A549 (cell line): ENCODE measurements at regions not wholly inside any gene's neighbourhood (a gene's known extent, or its start where the extent isn't known, plus 50 kb on each side); places are given as distances from the start of the nearest gene placed in this dataset.

Experiments used
- ATAC-seq, 2 experiments: fragments of 200-7000 bp in 1 of 2; fragments of >200 bp in 1 of 2; cut with Nextera tagmentation in 1 of 2; cut with Tn5 transposase in 1 of 2; 3 replicates each; pipeline versions ENCODE4 v1.8.0 to v1.9.1; 2018 to 2020; ENCODE audit warnings: mild to moderate bottlenecking in 1 of 2, moderate library complexity in 1 of 2
- CTCF ChIA-PET: fragments of 300-600 bp; sonication (Branson Sonifier 250); formaldehyde crosslinking; extraction: SDS; loops from one replicate; lab custom pipeline; 2021; ENCODE audit warnings: antibody characterized with exemption, inconsistent platforms; lab: Yijun Ruan, JAX
- POLR2A ChIA-PET: fragments of 350-600 bp; formaldehyde crosslinking; extraction: SDS; loops from one replicate; lab custom pipeline; 2021; ENCODE audit warnings: antibody characterized with exemption, inconsistent platforms; lab: Yijun Ruan, JAX
- DNase-seq, 2 experiments: peaks; one replicate each; pipeline versions ENCODE4 v3.0.0 to v3.0.0-alpha.2; 2011 to 2016; ENCODE audit warnings: low read depth in 1 of 2, low spot score in 1 of 2
- FAIRE-seq: peaks from 2 replicates; lab custom pipeline; 2011; peaks lifted over from hg19 to GRCh38; lab: Jason Lieb, UNC
- H3K27ac ChIP-seq, 2 experiments: fragments of >200 bp; sonication (Bioruptor Twin); formaldehyde crosslinking; 3 replicates each; pipeline ENCODE4 v1.5.1; 2016 to 2017
- H3K4me1 ChIP-seq: fragments of >200 bp; sonication (Bioruptor Twin); formaldehyde crosslinking; 3 replicates; pipeline ENCODE4 v1.6.1; 2016
- H3K4me2 ChIP-seq: fragments of >200 bp; sonication (Bioruptor Twin); formaldehyde crosslinking; 3 replicates; pipeline ENCODE4 v1.6.1; 2016
- H3K4me3 ChIP-seq: fragments of >200 bp; sonication (Bioruptor Twin); formaldehyde crosslinking; 3 replicates; pipeline ENCODE4 v1.5.1; 2016
- H3K9me3 ChIP-seq: fragments of >200 bp; sonication (Bioruptor Twin); formaldehyde crosslinking; 3 replicates; pipeline ENCODE4 v1.6.1; 2016
- BCL3 ChIP-seq: fragments of >200 bp; sonication (Bioruptor Twin); formaldehyde crosslinking; IDR thresholded peaks from 3 replicates; pipeline ENCODE4 v1.6.1; 2016
- CBX8 ChIP-seq: fragments of 200-600 bp; sonication (generic); IDR thresholded peaks from 2 replicates; pipeline ENCODE4 v1.6.1; 2016
- CTCF ChIP-seq: fragments of >200 bp; sonication (Bioruptor Twin); formaldehyde crosslinking; IDR thresholded peaks from 3 replicates; pipeline ENCODE4 v1.5.1; 2016
- EHF ChIP-seq: fragments of 250-450 bp; sonication (Bioruptor Pico); IDR thresholded peaks from 2 replicates; pipeline ENCODE4 v1.5.0; 2020; ENCODE audit warnings: mild to moderate bottlenecking
- FOSB ChIP-seq: fragments of 250-450 bp; sonication (Bioruptor Pico); IDR thresholded peaks from 2 replicates; pipeline ENCODE4 v1.5.0; 2020; ENCODE audit warnings: mild to moderate bottlenecking, moderate library complexity
- FOXS1 ChIP-seq: fragments of 250-450 bp; sonication (Bioruptor Pico); IDR thresholded peaks from 2 replicates; pipeline ENCODE4 v1.5.0; 2020; ENCODE audit warnings: mild to moderate bottlenecking, moderate library complexity
- GATA3 ChIP-seq: IDR thresholded peaks from 2 replicates; pipeline ENCODE4 v1.6.1; 2012; ENCODE audit warnings: borderline replicate concordance
- HOXA7 ChIP-seq: fragments of 250-450 bp; sonication (Bioruptor Pico); IDR thresholded peaks from 2 replicates; pipeline ENCODE4 v1.5.0; 2020; ENCODE audit warnings: mild to moderate bottlenecking, moderate library complexity
- HOXB13 ChIP-seq: fragments of 250-450 bp; sonication (Bioruptor Pico); IDR thresholded peaks from 2 replicates; pipeline ENCODE4 v1.5.0; 2020; ENCODE audit warnings: low read depth, mild to moderate bottlenecking, moderate library complexity
- HOXB5 ChIP-seq: fragments of 250-450 bp; sonication (Bioruptor Pico); IDR thresholded peaks from 2 replicates; pipeline ENCODE4 v1.5.0; 2020; ENCODE audit warnings: mild to moderate bottlenecking, moderate library complexity
- KDM5A ChIP-seq: fragments of 200-600 bp; sonication (generic); IDR thresholded peaks from 2 replicates; pipeline ENCODE4 v1.6.1; 2016; ENCODE audit warnings: antibody characterized with exemption, mild to moderate bottlenecking
- MAZ ChIP-seq: fragments of 150-350 bp; IDR thresholded peaks from 2 replicates; pipeline ENCODE4 v1.6.1; 2014; ENCODE audit warnings: antibody characterized with exemption, low read depth, low read length, borderline replicate concordance
- MYC ChIP-seq: IDR thresholded peaks from 2 replicates; pipeline ENCODE4 v1.6.1; 2012; ENCODE audit warnings: mild to moderate bottlenecking, inconsistent platforms, low read length, improper control_type of control experiment, borderline replicate concordance
- NPAS2 ChIP-seq: fragments of 250-450 bp; sonication (Bioruptor Pico); IDR thresholded peaks from 2 replicates; pipeline ENCODE4 v1.8.0; 2022; ENCODE audit warnings: mild to moderate bottlenecking, moderate library complexity, borderline replicate concordance
- NR3C1 ChIP-seq: fragments of >200 bp; sonication (Bioruptor Twin); formaldehyde crosslinking; IDR thresholded peaks from 3 replicates; pipeline ENCODE4 v1.6.1; 2017
- PHF8 ChIP-seq: fragments of 200-600 bp; sonication (generic); IDR thresholded peaks from 2 replicates; pipeline ENCODE4 v1.6.1; 2016; ENCODE audit warnings: low read depth, mild to moderate bottlenecking, antibody characterized with exemption, moderate library complexity, borderline replicate concordance
- RAD21 ChIP-seq, 2 experiments: fragments of >200 bp in 1 of 2; sonication (Bioruptor Twin) in 1 of 2; formaldehyde crosslinking in 1 of 2; IDR thresholded peaks in 1 of 2; conservative IDR thresholded peaks in 1 of 2; 2 replicates in 1 of 2; 3 replicates in 1 of 2; pipeline ENCODE4 v1.6.1; 2012 to 2018; ENCODE audit warnings: inconsistent platforms in 1 of 2
- SREBF2 ChIP-seq: fragments of 450-650 bp; IDR thresholded peaks from 2 replicates; pipeline ENCODE4 v1.6.1; 2014; ENCODE audit warnings: mild to moderate bottlenecking, moderate library complexity
- ZC3H11A ChIP-seq: fragments of 450-650 bp; IDR thresholded peaks from 2 replicates; pipeline ENCODE4 v1.6.1; 2014; ENCODE audit warnings: antibody characterized with exemption, mild to moderate bottlenecking
- WGBS: methylation state at CpG from one replicate; pipeline ENCODE4 v1.1.6; 2017; ENCODE audit errors: missing lambda C conversion rate; 5-methylcytosine and 5-hydroxymethylcytosine counted together
- TF ChIP-seq, protein P1 (sequence below): fragments of 250-450 bp; sonication (Bioruptor Pico); IDR thresholded peaks from 2 replicates; pipeline ENCODE4 v1.5.0; 2020; ENCODE audit warnings: low read depth, mild to moderate bottlenecking, moderate library complexity
- TF ChIP-seq, protein P2 (sequence below): fragments of >200 bp; sonication (Bioruptor Twin); formaldehyde crosslinking; IDR thresholded peaks from 2 replicates; pipeline ENCODE4 v1.6.1; 2016
- TF ChIP-seq, protein P3 (sequence below): fragments of 150-350 bp; IDR thresholded peaks from 2 replicates; pipeline ENCODE4 v1.6.1; 2014; ENCODE audit warnings: low read depth, mild to moderate bottlenecking, low read length

DNA sequence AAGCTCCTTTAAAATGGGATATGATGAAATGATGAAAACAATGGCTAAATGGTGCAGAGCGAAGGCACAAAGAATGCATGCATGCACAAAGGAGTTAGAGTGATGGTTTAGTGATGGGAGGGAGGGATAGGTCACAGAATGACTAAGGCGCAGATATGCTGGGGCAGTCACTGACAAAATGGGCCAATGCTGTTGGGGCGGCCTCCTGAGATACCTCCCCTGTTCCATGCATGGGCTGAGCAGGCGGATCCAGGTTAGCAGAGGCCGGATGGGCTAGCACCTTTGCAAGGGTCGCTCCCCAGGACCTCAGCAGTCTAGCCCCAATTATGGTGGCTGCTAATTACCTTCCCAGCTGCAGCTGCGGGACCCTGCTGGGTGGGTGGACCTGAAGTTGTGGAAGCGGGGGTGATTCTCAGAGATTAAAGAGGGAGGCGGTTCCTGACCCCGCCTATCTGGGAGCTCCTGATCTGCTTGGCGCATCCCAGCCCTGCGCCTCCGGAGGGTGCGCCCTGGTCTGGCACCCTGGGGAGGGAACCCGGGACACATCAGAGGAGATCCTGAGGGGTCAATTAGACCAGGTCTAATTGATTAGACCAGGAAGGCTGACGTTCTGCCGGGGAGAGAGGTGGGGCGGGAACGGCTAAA lies 175.0 kb downstream of the CYP26A1 start:
- H3K4me1 ChIP-seq, result peaks cover 17% of the 10 kb centered on the region
- TF ChIP-seq BCL3 (no peak), PHF8 (no peak), HOXA7 (CRISPR knock-in tag) (no peak), CBX8 (no peak), MYC (no peak)
- TF ChIP-seq, protein P1, sequence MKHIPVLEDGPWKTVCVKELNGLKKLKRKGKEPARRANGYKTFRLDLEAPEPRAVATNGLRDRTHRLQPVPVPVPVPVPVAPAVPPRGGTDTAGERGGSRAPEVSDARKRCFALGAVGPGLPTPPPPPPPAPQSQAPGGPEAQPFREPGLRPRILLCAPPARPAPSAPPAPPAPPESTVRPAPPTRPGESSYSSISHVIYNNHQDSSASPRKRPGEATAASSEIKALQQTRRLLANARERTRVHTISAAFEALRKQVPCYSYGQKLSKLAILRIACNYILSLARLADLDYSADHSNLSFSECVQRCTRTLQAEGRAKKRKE (CRISPR knock-in tag), result no peak
- TF ChIP-seq, all 56 proteins: peak for 0
- H3K4me2 ChIP-seq, result no peak overlapping the region
- H3K4me3 ChIP-seq, result no peak overlapping the region
- WGBS, result 87% methylated on average over 19 of the region's 19 CpGs
- H3K27ac ChIP-seq, result no peak overlapping the region
- no peaks in the 10 kb centered on the region for H3K9me3 ChIP-seq
- ATAC-seq (no peak), DNase-seq (no peak), FAIRE-seq (no peak)
- CTCF ChIA-PET, result no interaction called here
- POLR2A ChIA-PET, result no interaction called here

GRCh38 chr10:93250010-93250409 lies 176.3 kb downstream of the CYP26A1 start:
- no peak for FAIRE-seq
- DNase-seq, result no peak
- CTCF ChIA-PET, result interaction anchor here (0.9 kb wide), 1 partner anchor 14 kb away, joined by 3 read pairs; no protein-coding TSS in a partner anchor
- Histone ChIP-seq H3K4me3 (no peak overlapping the region), H3K4me2 (no peak overlapping the region), H3K27ac (no peak overlapping the region), H3K9me3 (no peaks in the 10 kb centered on the region), H3K4me1 (peaks cover 3% of the 10 kb centered on the region; the same call in 2 of the 3 replicates)
- POLR2A ChIA-PET, result no interaction called here
- WGBS, result 78% methylated on average over 6 of the region's 6 CpGs
- ATAC-seq, result no peak
- TF ChIP-seq FOXS1 (CRISPR knock-in tag) (no peak), GATA3 (no peak), SREBF2 (no peak), EHF (CRISPR knock-in tag) (no peak), ZC3H11A (no peak), NPAS2 (CRISPR knock-in tag) (no peak), HOXB13 (CRISPR knock-in tag) (no peak), KDM5A (no peak), FOSB (CRISPR knock-in tag) (no peak), RAD21 (conservative IDR thresholded peaks at IDR 0.05 in 1 of 2, IDR thresholded peaks at IDR 0.05 in 1 of 2) (no peak)

DNA sequence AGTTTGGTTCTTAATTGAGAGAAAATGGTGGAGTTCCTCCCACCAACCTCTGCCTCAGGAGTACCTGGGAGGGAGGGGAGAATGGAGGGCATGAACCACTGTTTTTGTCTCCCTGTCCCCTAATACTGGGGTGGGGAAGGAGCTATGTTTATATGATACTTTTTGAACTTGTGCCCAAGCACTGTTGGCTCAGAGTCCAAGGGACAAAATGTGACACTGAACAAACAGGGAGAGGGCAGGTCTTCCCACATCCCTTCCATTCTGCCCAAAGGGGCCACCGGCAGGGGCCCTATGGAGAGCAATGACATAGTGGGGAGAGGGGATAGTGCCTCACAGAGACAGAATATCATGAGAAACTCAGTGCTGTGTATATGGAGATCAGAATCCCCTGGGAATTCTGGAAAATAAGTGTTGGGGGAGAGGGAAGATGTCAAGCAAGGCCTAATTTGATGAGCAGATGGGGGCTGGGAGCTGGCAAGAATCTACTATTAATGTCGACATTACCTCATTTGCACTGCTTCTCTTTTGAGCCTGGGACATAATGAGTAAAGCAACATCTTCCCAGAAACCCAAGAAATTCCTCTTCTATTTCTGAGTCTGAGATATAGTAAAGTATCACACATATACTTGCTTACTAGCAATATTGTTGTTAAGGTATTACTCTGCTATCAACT lies 180.6 kb downstream of the CYP26A1 start:
- Histone ChIP-seq H3K27ac (no peak overlapping the region), H3K4me3 (no peak overlapping the region), H3K9me3 (no peaks in the 10 kb centered on the region), H3K4me2 (no peak overlapping the region), H3K4me1 (no peaks in the 10 kb centered on the region)
- no peak for ATAC-seq
- FAIRE-seq, result no peak
- TF ChIP-seq SREBF2 (no peak), MAZ (no peak), HOXB5 (CRISPR knock-in tag) (no peak), HOXB13 (CRISPR knock-in tag) (no peak), CTCF (no peak), EHF (CRISPR knock-in tag) (no peak), NR3C1 (no peak)
- TF ChIP-seq, protein P2, sequence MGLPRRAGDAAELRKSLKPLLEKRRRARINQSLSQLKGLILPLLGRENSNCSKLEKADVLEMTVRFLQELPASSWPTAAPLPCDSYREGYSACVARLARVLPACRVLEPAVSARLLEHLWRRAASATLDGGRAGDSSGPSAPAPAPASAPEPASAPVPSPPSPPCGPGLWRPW, result no peak
- TF ChIP-seq, protein P1 (CRISPR knock-in tag), result no peak
- TF ChIP-seq, protein P3, sequence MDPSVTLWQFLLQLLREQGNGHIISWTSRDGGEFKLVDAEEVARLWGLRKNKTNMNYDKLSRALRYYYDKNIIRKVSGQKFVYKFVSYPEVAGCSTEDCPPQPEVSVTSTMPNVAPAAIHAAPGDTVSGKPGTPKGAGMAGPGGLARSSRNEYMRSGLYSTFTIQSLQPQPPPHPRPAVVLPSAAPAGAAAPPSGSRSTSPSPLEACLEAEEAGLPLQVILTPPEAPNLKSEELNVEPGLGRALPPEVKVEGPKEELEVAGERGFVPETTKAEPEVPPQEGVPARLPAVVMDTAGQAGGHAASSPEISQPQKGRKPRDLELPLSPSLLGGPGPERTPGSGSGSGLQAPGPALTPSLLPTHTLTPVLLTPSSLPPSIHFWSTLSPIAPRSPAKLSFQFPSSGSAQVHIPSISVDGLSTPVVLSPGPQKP, result no peak
- ChIA-PET CTCF (no interaction called here), POLR2A (no interaction called here)
- DNase-seq, result no peak
- WGBS, result 71% methylated on average over 2 of the region's 2 CpGs
